Fibroblast of lung (primary cell): ENCODE measurements at regions not wholly inside any gene's neighbourhood (a gene's known extent, or its start where the extent isn't known, plus 50 kb on each side); places are given as distances from the start of the nearest gene placed in this dataset.

Source experiments
- DNase-seq, 2 donors: peaks; one replicate each; pipeline versions ENCODE4 v3.0.0 to v3.0.0-alpha.2; 2010; ENCODE audit warnings: low read depth in 2 of 2
- H2AFZ ChIP-seq: 2 replicates; pipeline ENCODE4 v1.5.1; 2012; ENCODE audit warnings: low read length, control low read depth, inconsistent platforms
- H3K27ac ChIP-seq: 2 replicates; pipeline ENCODE4 v1.5.1; 2011; ENCODE audit warnings: low read length, control low read depth; ENCODE audit not compliant: insufficient read depth
- H3K27me3 ChIP-seq: 2 replicates; pipeline ENCODE4 v1.5.1; 2011; ENCODE audit warnings: mild to moderate bottlenecking, low read length; ENCODE audit not compliant: control insufficient read depth, insufficient read depth
- H3K36me3 ChIP-seq: 2 replicates; pipeline ENCODE4 v1.5.1; 2011; ENCODE audit warnings: low read length; ENCODE audit not compliant: control insufficient read depth, insufficient read depth
- H3K4me1 ChIP-seq: 2 replicates; pipeline ENCODE4 v1.5.1; 2011; ENCODE audit warnings: low read length; ENCODE audit not compliant: control insufficient read depth, insufficient read depth; ENCODE audit errors: extremely low read depth
- H3K4me2 ChIP-seq: 2 replicates; pipeline ENCODE4 v1.5.1; 2011; ENCODE audit warnings: low read length, control low read depth; ENCODE audit not compliant: insufficient read depth; ENCODE audit errors: extremely low read depth
- H3K4me3 ChIP-seq, 4 experiments: fragments of 200-600 bp in 1 of 4; sonication (generic) in 1 of 4; replicated peaks in 1 of 4; 2 replicates each; pipeline ENCODE4 v1.5.1; 2011 to 2016; ENCODE audit warnings: low read length in 4 of 4, low read depth in 3 of 4, mild to moderate bottlenecking in 3 of 4, control low read depth in 2 of 4, inconsistent platforms in 1 of 4, mixed read lengths in 1 of 4; ENCODE audit not compliant: insufficient read depth in 1 of 4; ENCODE audit errors: control extremely low read depth in 1 of 4
- H3K79me2 ChIP-seq: 2 replicates; pipeline ENCODE4 v1.5.1; 2012; ENCODE audit warnings: mild to moderate bottlenecking, low read length, inconsistent platforms; ENCODE audit not compliant: control insufficient read depth, insufficient read depth
- H3K9ac ChIP-seq: 2 replicates; pipeline ENCODE4 v1.5.1; 2011; ENCODE audit warnings: mild to moderate bottlenecking, low read length, control low read depth; ENCODE audit not compliant: insufficient read depth
- H3K9me3 ChIP-seq: 2 replicates; pipeline ENCODE4 v1.5.1; 2012; ENCODE audit warnings: low read depth, low read length; ENCODE audit not compliant: control insufficient read depth, insufficient read depth
- H4K20me1 ChIP-seq: 2 replicates; pipeline ENCODE4 v1.5.1; 2011; ENCODE audit warnings: low read length; ENCODE audit not compliant: control insufficient read depth, insufficient read depth; ENCODE audit errors: extremely low read depth
- CTCF ChIP-seq, 2 donors: IDR thresholded peaks in 1 of 2; conservative IDR thresholded peaks in 1 of 2; 1 replicate in 1 of 2; 2 replicates in 1 of 2; pipeline ENCODE4 v1.5.1; 2011 to 2012; ENCODE audit warnings: low read length in 2 of 2, control low read depth in 1 of 2, inconsistent platforms in 1 of 2, low read depth in 1 of 2, mild to moderate bottlenecking in 1 of 2
- EZH2 ChIP-seq: IDR thresholded peaks from 2 replicates; pipeline ENCODE4 v1.5.1; 2012; ENCODE audit warnings: low read length, control low read depth, mild to moderate bottlenecking; ENCODE audit errors: missing control alignments

- no peak overlapping the region for H2AFZ ChIP-seq
- no peaks in the 10 kb centered on the region for H3K4me1 ChIP-seq
- no peaks in the 10 kb centered on the region for H3K9me3 ChIP-seq
- H3K9ac ChIP-seq = no peak overlapping the region
- H3K4me2 ChIP-seq = no peak overlapping the region
- H3K79me2 ChIP-seq = no peaks in the 10 kb centered on the region
- no peaks in the 10 kb centered on the region for H4K20me1 ChIP-seq
- no peaks in the 10 kb centered on the region for H3K36me3 ChIP-seq
- H3K27ac ChIP-seq = no peak overlapping the region
- TF ChIP-seq EZH2 (no peak), CTCF (conservative IDR thresholded peaks at IDR 0.05 in 1 of 2, IDR thresholded peaks at IDR 0.05 in 1 of 2; ENCODE audit: low read depth in 1 of 2, low read length in 2 of 2) (no peak)
- peaks cover 11% of the 10 kb centered on the region for H3K27me3 ChIP-seq
- DNase-seq = no peak
- no peak overlapping the region for H3K4me3 ChIP-seq
Observed at GRCh38 chr11:45000918-45001317, 50.2 kb upstream of the TP53I11 start.

- DNase-seq = no peak
- Histone ChIP-seq H4K20me1 (no peaks in the 10 kb centered on the region), H3K79me2 (no peaks in the 10 kb centered on the region), H3K4me1 (no peaks in the 10 kb centered on the region), H3K9ac (no peak overlapping the region), H2AFZ (no peak overlapping the region), H3K27me3 (peaks cover 11% of the 10 kb centered on the region), H3K27ac (no peak overlapping the region), H3K4me3 (no peak overlapping the region), H3K36me3 (no peaks in the 10 kb centered on the region), H3K4me2 (no peak overlapping the region), H3K9me3 (no peaks in the 10 kb centered on the region)
- TF ChIP-seq CTCF (conservative IDR thresholded peaks at IDR 0.05 in 1 of 2, IDR thresholded peaks at IDR 0.05 in 1 of 2; ENCODE audit: low read depth in 1 of 2, low read length in 2 of 2) (no peak), EZH2 (no peak)
Observed at GRCh38 chr11:45001466-45002165, 50.9 kb upstream of the TP53I11 start.

- H3K27me3 ChIP-seq = peaks cover 20% of the 10 kb centered on the region
- no peak overlapping the region for H2AFZ ChIP-seq
- no peak overlapping the region for H3K4me2 ChIP-seq
- no peak overlapping the region for H3K4me3 ChIP-seq
- H3K4me1 ChIP-seq = no peaks in the 10 kb centered on the region
- no peaks in the 10 kb centered on the region for H3K9me3 ChIP-seq
- no peak overlapping the region for H3K9ac ChIP-seq
- no peak for DNase-seq
- no peak for TF ChIP-seq EZH2
- no peak for TF ChIP-seq CTCF (conservative IDR thresholded peaks at IDR 0.05 in 1 of 2, IDR thresholded peaks at IDR 0.05 in 1 of 2; ENCODE audit: low read depth in 1 of 2, low read length in 2 of 2)
- H3K27ac ChIP-seq = no peak overlapping the region
- no peaks in the 10 kb centered on the region for H3K36me3 ChIP-seq
- no peaks in the 10 kb centered on the region for H4K20me1 ChIP-seq
- no peaks in the 10 kb centered on the region for H3K79me2 ChIP-seq
Observed at GRCh38 chr11:45005106-45005505, 54.4 kb upstream of the TP53I11 start.
